Activated CD4-positive, alpha-beta T cell treated with anti-CD3 and anti-CD28 coated beads, Interleukin-2, amount 50 U/mL, for 1 hour (primary cell): ENCODE measurements at regions not wholly inside any gene's neighbourhood (a gene's known extent, or its start where the extent isn't known, plus 50 kb on each side); places are given as distances from the start of the nearest gene placed in this dataset.

ENCODE experiments used
- DNase-seq: peaks from one replicate; pipeline ENCODE4 v3.0.0-alpha.2; 2020

- DNase-seq: no peak
Observed at GRCh38 chr15:66950114-66950513, 115.3 kb upstream of the SMAD3 start.

- no peak for DNase-seq
Observed at GRCh38 chr15:66951531-66952320, 113.7 kb upstream of the SMAD3 start.

GRCh38 chr15:66952756-66953522 is 112.5 kb upstream of the SMAD3 start:
- no peak for DNase-seq

- DNase-seq: no peak
Observed at GRCh38 chr15:66953523-66954229, 111.7 kb upstream of the SMAD3 start.

- DNase-seq: no peak
Observed at GRCh38 chr15:66954601-66955000, 110.8 kb upstream of the SMAD3 start.

- no peak for DNase-seq
Observed at GRCh38 chr15:66955001-66955516, 110.3 kb upstream of the SMAD3 start.

- DNase-seq: no peak
Observed at GRCh38 chr15:66955871-66956585, 109.4 kb upstream of the SMAD3 start.

GRCh38 chr15:66956672-66957430 is 108.6 kb upstream of the SMAD3 start:
- DNase-seq: no peak

GRCh38 chr15:66957431-66957720 is 108.0 kb upstream of the SMAD3 start:
- DNase-seq: no peak

- no peak for DNase-seq
Observed at GRCh38 chr15:66959066-66959465, 106.3 kb upstream of the SMAD3 start.

GRCh38 chr15:66959875-66960274 is 105.5 kb upstream of the SMAD3 start:
- no peak for DNase-seq

GRCh38 chr15:66960519-66960918 is 104.9 kb upstream of the SMAD3 start:
- no peak for DNase-seq

- no peak for DNase-seq
Observed at GRCh38 chr15:66961407-66961884, 104.0 kb upstream of the SMAD3 start.

- no peak for DNase-seq
Observed at GRCh38 chr15:66961901-66962300, 103.5 kb upstream of the SMAD3 start.

- no peak for DNase-seq
Observed at GRCh38 chr15:66962522-66962921, 102.9 kb upstream of the SMAD3 start.

- no peak for DNase-seq
Observed at GRCh38 chr15:66963084-66963483, 102.3 kb upstream of the SMAD3 start.

- DNase-seq: no peak
Observed at GRCh38 chr15:66963710-66964109, 101.7 kb upstream of the SMAD3 start.

GRCh38 chr15:66964111-66964738 is 101.2 kb upstream of the SMAD3 start:
- DNase-seq: no peak

GRCh38 chr15:66964791-66965190 is 100.6 kb upstream of the SMAD3 start:
- DNase-seq: no peak

GRCh38 chr15:66965201-66965900 is 100.1 kb upstream of the SMAD3 start:
- no peak for DNase-seq

- DNase-seq: no peak
Observed at GRCh38 chr15:66966256-66966655, 99.1 kb upstream of the SMAD3 start.
